GM12875 (cell line): ENCODE measurements at regions not wholly inside any gene's neighbourhood (a gene's known extent, or its start where the extent isn't known, plus 50 kb on each side); places are given as distances from the start of the nearest gene placed in this dataset.

ENCODE experiments used
- H3K4me3 ChIP-seq: one replicate; pipeline ENCODE4 v1.5.1; 2011; ENCODE audit warnings: low read depth, low read length, control low read depth
- CTCF ChIP-seq: IDR thresholded peaks from 2 replicates; pipeline ENCODE4 v1.5.1; 2011; ENCODE audit warnings: low read depth, mild to moderate bottlenecking, control low read depth, inconsistent platforms, low read length, moderate library complexity, borderline replicate concordance; ENCODE audit not compliant: insufficient read depth

- H3K4me3 ChIP-seq = no peak overlapping the region
- no peak for TF ChIP-seq CTCF
Measured at GRCh38 chr11:109789901-109790300, 303.3 kb upstream of the ZC3H12C start.

- TF ChIP-seq CTCF = no peak
Measured at GRCh38 chr11:109791337-109791736, 301.9 kb upstream of the ZC3H12C start.

GRCh38 chr11:109794501-109794900, 298.7 kb upstream of the ZC3H12C start:
- no peak for TF ChIP-seq CTCF
- no peak overlapping the region for H3K4me3 ChIP-seq

More at GRCh38 chr11:109791337-109791736, 301.9 kb upstream of the ZC3H12C start:
- no peak overlapping the region for H3K4me3 ChIP-seq

- H3K4me3 ChIP-seq = no peak overlapping the region
- no peak for TF ChIP-seq CTCF
Measured at GRCh38 chr11:109795234-109795633, 298.0 kb upstream of the ZC3H12C start.

- TF ChIP-seq CTCF = no peak
- no peak overlapping the region for H3K4me3 ChIP-seq
Measured at GRCh38 chr11:109796253-109796652, 296.9 kb upstream of the ZC3H12C start.

GRCh38 chr11:109798521-109798920, 294.7 kb upstream of the ZC3H12C start:
- H3K4me3 ChIP-seq = no peak overlapping the region
- TF ChIP-seq CTCF = no peak

- no peak for TF ChIP-seq CTCF
Measured at GRCh38 chr11:109799604-109800003, 293.6 kb upstream of the ZC3H12C start.

More at GRCh38 chr11:109799604-109800003, 293.6 kb upstream of the ZC3H12C start:
- H3K4me3 ChIP-seq = no peak overlapping the region
